Glutamatergic neuron (in vitro differentiated cells): ENCODE measurements at regions not wholly inside any gene's neighbourhood (a gene's known extent, or its start where the extent isn't known, plus 50 kb on each side); places are given as distances from the start of the nearest gene placed in this dataset.
"Not testable (repeated sequence)": the region's sequence is repeated elsewhere in the genome, so short reads cannot be mapped to it uniquely, and the experiment has no call there.

Source experiments
- DNase-seq: peaks from one replicate; pipeline ENCODE4 v3.0.0; 2022
- H3K27ac Mint-ChIP-seq: one replicate; pipeline ENCODE4 v1.8.0; 2020; ENCODE audit warnings: mild to moderate bottlenecking, mixed read lengths, inconsistent platforms; ENCODE audit not compliant: unreplicated experiment
- H3K27me3 Mint-ChIP-seq: one replicate; pipeline ENCODE4 v1.8.0; 2020; ENCODE audit warnings: mild to moderate bottlenecking, moderate library complexity, mixed read lengths, inconsistent platforms; ENCODE audit not compliant: unreplicated experiment
- H3K36me3 Mint-ChIP-seq: one replicate; pipeline ENCODE4 v1.8.0; 2020; ENCODE audit warnings: mild to moderate bottlenecking, mixed read lengths, inconsistent platforms; ENCODE audit not compliant: unreplicated experiment
- H3K4me1 Mint-ChIP-seq: one replicate; pipeline ENCODE4 v1.8.0; 2020; ENCODE audit warnings: mild to moderate bottlenecking, low read depth, mixed read lengths, inconsistent platforms; ENCODE audit not compliant: unreplicated experiment
- H3K4me3 Mint-ChIP-seq: one replicate; pipeline ENCODE4 v1.8.0; 2020; ENCODE audit warnings: mild to moderate bottlenecking, mixed read lengths, inconsistent platforms; ENCODE audit not compliant: unreplicated experiment
- H3K9me3 Mint-ChIP-seq: one replicate; pipeline ENCODE4 v1.8.0; 2020; ENCODE audit warnings: mild to moderate bottlenecking, moderate library complexity, mixed read lengths, inconsistent platforms; ENCODE audit not compliant: unreplicated experiment
- TF ChIP-seq, protein P1 (sequence below): fragments of 200-600 bp; sonication (generic); IDR thresholded peaks from one replicate; pipeline ENCODE4 v1.5.0; 2021; ENCODE audit not compliant: partially characterized antibody, unreplicated experiment

DNA sequence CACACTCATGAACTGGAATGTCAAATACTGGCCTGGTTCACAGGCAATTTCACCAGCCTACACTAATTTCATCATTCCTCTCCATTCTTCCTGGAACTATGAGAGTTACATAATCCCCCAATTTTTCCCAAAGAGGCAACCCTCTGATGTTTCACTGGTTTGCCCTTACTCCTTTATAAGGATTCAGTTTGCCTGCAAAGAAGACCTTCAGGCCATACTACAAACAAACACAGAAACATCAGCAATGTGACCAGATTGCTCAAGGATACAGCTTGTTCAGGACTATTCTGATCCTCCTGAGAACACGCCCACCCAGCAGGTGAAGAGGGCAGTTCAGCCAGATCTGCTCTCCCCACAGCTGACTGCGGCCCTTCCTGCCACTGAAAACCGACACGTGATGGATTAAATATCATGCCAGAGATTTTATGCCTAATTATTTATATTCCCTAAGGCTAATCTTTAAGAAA is 215.5 kb downstream of the ETAA1 start:
- H3K4me3 Mint-ChIP-seq, result no peak overlapping the region

DNA sequence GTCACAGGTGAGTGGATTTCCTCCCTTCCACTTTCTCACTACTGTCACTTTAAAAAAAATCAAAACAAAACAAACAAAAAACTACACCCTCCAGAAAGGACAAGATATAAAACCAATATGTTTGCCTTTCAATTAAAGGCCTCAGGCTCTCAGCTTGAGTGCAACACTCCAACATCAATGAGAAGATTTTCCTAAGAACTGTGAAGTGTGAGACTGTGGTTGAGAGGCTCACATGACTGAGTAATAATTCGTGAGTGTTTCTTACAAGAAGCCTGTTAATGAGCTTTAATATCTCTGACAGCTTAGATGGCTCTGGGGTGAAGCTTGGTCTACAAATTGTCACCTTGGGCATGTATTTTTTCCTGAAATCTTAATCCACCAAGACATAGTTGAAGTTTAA is 216.1 kb downstream of the ETAA1 start:
- no peak for DNase-seq
- H3K27ac Mint-ChIP-seq, result no peak overlapping the region
- H3K27me3 Mint-ChIP-seq, result no peaks in the 10 kb centered on the region
- H3K36me3 Mint-ChIP-seq, result no peaks in the 10 kb centered on the region
- no peak overlapping the region for H3K4me3 Mint-ChIP-seq
- H3K9me3 Mint-ChIP-seq, result no peaks in the 10 kb centered on the region
- H3K4me1 Mint-ChIP-seq, result no peaks in the 10 kb centered on the region
- TF ChIP-seq, protein P1, sequence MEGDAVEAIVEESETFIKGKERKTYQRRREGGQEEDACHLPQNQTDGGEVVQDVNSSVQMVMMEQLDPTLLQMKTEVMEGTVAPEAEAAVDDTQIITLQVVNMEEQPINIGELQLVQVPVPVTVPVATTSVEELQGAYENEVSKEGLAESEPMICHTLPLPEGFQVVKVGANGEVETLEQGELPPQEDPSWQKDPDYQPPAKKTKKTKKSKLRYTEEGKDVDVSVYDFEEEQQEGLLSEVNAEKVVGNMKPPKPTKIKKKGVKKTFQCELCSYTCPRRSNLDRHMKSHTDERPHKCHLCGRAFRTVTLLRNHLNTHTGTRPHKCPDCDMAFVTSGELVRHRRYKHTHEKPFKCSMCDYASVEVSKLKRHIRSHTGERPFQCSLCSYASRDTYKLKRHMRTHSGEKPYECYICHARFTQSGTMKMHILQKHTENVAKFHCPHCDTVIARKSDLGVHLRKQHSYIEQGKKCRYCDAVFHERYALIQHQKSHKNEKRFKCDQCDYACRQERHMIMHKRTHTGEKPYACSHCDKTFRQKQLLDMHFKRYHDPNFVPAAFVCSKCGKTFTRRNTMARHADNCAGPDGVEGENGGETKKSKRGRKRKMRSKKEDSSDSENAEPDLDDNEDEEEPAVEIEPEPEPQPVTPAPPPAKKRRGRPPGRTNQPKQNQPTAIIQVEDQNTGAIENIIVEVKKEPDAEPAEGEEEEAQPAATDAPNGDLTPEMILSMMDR, result no peak

More for the DNA sequence above, 215.5 kb downstream of the ETAA1 start:
- no peaks in the 10 kb centered on the region for H3K27me3 Mint-ChIP-seq
- no peak overlapping the region for H3K27ac Mint-ChIP-seq
- TF ChIP-seq, protein P1, result no peak
- H3K36me3 Mint-ChIP-seq, result no peaks in the 10 kb centered on the region
- H3K4me1 Mint-ChIP-seq, result no peaks in the 10 kb centered on the region
- DNase-seq, result no peak
- H3K9me3 Mint-ChIP-seq, result no peaks in the 10 kb centered on the region

DNA sequence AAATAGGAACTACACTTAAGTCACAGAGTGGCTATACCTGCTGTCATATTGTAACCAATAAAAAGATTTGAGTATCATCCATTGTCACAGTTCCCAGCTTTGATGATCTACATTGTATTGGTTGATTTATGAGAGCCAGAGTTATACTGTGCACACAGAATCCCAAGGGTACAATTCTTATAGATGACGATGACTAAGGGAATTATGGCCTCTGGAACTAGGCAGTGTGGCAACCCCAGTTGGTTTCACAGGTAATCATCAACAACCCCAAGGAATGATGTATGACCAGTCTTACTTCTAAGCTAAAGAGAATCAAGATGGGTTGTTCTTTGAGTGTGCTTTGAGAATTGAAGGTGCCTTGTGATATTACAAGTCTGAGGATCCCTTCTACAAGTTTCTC is 217.3 kb downstream of the ETAA1 start:
- H3K4me3 Mint-ChIP-seq, result no peak overlapping the region
- H3K4me1 Mint-ChIP-seq, result no peaks in the 10 kb centered on the region
- TF ChIP-seq, protein P1, result no peak
- no peaks in the 10 kb centered on the region for H3K36me3 Mint-ChIP-seq
- H3K27me3 Mint-ChIP-seq, result no peaks in the 10 kb centered on the region
- H3K9me3 Mint-ChIP-seq, result no peaks in the 10 kb centered on the region
- no peak for DNase-seq
- H3K27ac Mint-ChIP-seq, result no peak overlapping the region

DNA sequence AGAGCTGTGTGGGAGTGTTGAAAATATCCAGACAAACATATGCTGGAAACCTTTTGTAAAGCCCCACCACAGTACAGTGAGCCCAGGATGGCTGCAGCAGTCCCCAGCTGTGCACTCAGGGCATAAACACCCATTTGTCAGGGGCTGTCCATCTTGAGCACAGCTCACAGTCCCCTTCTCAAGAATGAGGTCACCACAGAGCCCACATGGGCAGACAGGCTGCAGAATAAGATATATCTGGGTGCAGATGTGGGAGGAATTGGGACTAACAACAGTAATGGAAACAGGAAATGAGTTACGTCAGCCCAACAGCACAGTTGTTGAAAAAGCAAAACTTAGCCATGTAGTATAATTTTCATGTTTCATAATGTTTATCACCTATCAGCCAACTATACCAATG is 219.6 kb downstream of the ETAA1 start:
- Mint-ChIP-seq H3K27me3 (no peaks in the 10 kb centered on the region), H3K36me3 (no peaks in the 10 kb centered on the region), H3K27ac (no peak overlapping the region), H3K4me3 (no peak overlapping the region), H3K4me1 (no peaks in the 10 kb centered on the region), H3K9me3 (no peaks in the 10 kb centered on the region)
- TF ChIP-seq, protein P1, result no peak
- DNase-seq, result peak; percentile 30

DNA sequence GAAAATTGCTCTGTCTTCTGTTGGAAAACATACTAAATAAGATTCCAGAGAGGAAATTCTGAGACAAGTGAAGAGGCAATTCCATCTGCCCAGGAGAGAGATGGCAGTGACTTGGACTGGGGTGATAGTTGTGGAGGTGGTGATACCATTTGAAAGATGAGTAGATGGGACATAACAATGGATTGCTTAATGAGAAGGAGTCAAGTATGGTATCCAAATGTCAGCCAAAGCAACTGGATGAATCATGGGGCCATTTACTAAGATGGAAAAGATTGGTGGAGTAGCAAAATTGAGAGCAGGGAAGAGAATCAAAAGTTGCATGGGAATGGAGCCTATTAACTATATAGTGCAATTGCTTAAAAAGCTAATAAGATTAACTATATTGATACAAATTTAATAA is 222.1 kb downstream of the ETAA1 start:
- Mint-ChIP-seq H3K27me3 (no peaks in the 10 kb centered on the region), H3K4me3 (no peak overlapping the region), H3K27ac (no peak overlapping the region), H3K9me3 (peaks cover 1% of the 10 kb centered on the region), H3K4me1 (no peaks in the 10 kb centered on the region), H3K36me3 (no peaks in the 10 kb centered on the region)
- no peak for DNase-seq
- TF ChIP-seq, protein P1, result no peak

DNA sequence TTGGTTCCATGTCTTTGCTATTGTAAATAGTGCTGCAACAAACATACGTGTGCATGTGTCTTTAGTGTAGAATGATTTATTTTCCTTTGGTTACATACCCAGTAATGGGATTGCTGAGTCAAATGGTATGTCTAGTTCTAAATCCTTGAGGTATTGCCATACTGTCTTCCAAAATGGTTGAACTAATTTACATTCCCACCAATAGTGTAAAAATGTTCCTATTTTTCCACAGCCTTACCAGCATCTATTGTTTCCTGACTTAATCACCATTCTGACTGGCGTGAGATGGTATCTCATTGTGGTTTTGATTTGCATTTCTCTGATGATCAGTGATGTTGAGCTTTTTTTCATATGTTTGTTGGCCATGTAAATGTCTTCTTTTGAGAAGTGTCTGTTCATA is 226.6 kb downstream of the ETAA1 start:
- DNase-seq, H3K4me1 Mint-ChIP-seq, H3K9me3 Mint-ChIP-seq, H3K27ac Mint-ChIP-seq, H3K36me3 Mint-ChIP-seq, H3K4me3 Mint-ChIP-seq, H3K27me3 Mint-ChIP-seq: not testable (repeated sequence)
